AG09309 (cell line): ENCODE measurements at regions not wholly inside any gene's neighbourhood (a gene's known extent, or its start where the extent isn't known, plus 50 kb on each side); places are given as distances from the start of the nearest gene placed in this dataset.

Source experiments
- DNase-seq: peaks from one replicate; pipeline ENCODE4 v3.0.0-alpha.2; 2010; ENCODE audit warnings: low read depth
- H3K4me3 ChIP-seq: 2 replicates; pipeline ENCODE4 v1.5.1; 2011; ENCODE audit warnings: mild to moderate bottlenecking, low read depth, low read length, moderate library complexity; ENCODE audit not compliant: control insufficient read depth
- TF ChIP-seq, protein P1 (sequence below): IDR thresholded peaks from 2 replicates; pipeline ENCODE4 v1.5.1; 2011; ENCODE audit warnings: mild to moderate bottlenecking, low read depth, low read length, inconsistent platforms; ENCODE audit not compliant: insufficient read depth, control insufficient read depth; ENCODE audit errors: missing control alignments

DNA sequence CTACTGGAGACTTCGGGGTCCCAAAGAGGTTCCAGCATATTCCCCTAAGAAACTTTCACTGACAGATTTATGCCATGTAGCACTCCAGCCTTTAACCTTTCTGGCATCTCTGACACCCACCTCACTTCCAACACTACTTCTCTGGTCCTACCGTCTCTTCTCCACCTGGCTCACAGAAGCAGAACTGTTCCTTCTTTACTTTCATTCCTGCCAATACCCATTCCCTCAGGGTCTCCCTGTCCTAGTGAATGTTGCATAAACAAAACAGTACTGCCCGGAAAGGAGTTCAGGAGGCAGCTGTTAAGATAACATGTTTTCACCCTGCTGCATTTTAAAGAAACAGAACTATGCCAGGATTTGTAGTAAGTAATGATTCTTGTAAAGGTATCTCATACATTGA lies 136.0 kb upstream of the MIR17HG start:
- no peak overlapping the region for H3K4me3 ChIP-seq
- TF ChIP-seq, protein P1, sequence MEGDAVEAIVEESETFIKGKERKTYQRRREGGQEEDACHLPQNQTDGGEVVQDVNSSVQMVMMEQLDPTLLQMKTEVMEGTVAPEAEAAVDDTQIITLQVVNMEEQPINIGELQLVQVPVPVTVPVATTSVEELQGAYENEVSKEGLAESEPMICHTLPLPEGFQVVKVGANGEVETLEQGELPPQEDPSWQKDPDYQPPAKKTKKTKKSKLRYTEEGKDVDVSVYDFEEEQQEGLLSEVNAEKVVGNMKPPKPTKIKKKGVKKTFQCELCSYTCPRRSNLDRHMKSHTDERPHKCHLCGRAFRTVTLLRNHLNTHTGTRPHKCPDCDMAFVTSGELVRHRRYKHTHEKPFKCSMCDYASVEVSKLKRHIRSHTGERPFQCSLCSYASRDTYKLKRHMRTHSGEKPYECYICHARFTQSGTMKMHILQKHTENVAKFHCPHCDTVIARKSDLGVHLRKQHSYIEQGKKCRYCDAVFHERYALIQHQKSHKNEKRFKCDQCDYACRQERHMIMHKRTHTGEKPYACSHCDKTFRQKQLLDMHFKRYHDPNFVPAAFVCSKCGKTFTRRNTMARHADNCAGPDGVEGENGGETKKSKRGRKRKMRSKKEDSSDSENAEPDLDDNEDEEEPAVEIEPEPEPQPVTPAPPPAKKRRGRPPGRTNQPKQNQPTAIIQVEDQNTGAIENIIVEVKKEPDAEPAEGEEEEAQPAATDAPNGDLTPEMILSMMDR: no peak
- DNase-seq: no peak

DNA sequence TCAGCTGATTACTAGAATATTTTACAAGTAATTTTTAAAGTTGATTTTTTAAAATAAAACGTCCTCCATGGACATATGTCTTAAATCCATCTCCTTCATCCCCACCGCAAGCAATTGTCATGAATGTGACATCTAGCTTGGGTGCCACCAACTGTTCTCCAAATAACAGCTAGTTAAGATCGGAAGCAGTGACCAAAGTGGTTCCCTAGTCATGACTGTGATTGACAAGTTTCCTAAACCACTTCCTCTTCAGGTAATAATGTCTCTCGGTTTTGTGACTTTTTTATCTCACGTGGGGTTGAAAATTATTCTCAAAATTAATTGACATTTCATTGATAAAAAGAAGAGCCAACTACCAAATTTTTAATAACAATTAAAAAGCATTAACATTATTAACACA lies 135.3 kb upstream of the MIR17HG start:
- no peak for DNase-seq
- no peak overlapping the region for H3K4me3 ChIP-seq
- TF ChIP-seq, protein P1: no peak

DNA sequence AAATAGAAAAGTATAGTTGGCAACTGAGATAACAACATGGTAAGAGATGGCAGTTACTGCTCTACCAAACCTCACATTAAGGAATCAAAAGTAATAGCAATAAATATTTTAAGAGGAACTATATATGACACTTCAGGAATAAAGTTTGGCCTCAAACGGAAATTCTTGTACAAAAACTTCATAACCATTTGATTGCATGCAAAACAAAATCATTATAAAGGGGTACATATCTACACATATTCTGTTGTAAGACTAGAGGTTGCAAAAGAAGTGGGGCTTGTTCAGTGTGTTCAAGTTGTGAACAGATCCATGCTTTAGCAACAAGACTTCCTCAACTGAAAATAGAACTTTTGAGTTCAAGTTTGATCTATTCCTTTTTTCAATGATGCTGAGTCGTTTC lies 133.5 kb upstream of the MIR17HG start:
- TF ChIP-seq, protein P1: no peak
- DNase-seq: no peak
- no peak overlapping the region for H3K4me3 ChIP-seq

DNA sequence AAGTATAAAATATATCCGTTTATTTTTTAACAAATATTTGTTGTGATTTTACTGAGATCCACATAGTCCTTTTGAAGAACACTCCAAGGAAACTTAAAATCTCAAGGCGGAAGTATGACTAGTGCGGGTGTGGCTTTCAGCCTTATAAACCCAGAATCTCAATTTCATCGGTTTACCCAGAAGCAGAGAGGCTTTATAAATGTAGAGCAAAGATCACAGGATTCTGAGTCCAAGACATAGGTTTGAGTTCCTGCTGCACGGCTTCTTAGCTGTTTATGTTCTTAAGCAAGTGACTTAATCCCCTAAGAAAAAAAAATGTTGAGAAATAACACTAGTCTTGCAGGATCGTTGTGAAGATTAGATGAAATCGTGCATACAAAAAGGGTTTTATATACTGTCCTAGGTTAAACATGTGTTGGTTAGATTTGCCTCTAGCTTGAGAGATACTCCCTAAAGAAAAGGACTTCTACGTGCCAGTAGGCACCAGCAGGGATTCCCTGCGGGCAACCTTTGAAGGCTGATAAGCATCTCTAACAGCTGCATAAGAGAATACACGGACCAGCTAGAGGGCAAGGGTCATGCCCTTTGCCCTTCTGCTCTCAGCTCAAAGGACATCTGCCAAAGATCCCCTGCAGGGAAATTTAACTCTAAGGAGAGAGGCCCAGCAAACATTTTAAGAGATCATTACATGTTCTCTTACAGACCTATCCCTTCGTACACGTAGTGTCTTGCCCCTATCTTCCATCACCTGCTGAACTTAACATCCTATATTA lies 130.4 kb upstream of the MIR17HG start:
- TF ChIP-seq, protein P1: no peak
- H3K4me3 ChIP-seq: no peak overlapping the region
- DNase-seq: no peak

DNA sequence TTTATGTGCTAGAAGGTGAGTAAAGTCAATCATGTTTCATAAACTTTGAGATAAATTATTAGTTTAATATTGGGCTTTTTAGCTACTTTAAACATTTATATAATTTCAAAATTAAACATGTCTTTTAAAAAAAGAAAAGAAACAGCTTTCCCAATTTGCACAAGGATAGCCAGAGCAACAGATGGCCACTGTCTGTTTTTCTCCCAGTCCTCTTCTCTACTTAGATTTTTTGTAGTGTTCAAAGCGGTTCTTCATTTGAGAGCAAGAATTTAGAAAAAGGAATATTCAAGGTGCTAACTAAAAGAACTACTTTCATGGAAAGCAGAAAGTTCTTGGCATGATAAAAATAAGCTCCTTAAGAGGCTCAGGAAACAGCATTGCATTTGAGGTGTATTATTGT lies 128.3 kb upstream of the MIR17HG start:
- TF ChIP-seq, protein P1: no peak

DNA sequence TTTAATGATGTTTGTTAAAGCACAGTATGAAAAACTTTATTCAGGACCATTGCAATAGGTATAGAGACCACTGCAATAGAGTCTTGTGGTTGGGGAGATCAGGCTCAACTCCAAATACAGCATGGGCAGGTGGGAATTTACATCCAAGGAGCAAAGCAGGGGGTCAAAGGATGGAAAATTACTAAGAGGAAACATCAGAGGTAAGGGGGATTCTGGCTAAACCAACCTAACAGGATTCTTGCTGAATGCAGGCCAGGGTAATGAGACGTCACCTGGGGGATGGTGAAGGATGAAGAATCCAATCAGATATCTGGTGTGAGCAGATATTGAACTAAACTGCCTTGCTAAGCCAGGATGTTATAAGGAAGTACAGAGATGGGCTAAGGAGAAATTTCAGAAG lies 126.6 kb upstream of the MIR17HG start:
- no peak for DNase-seq
- TF ChIP-seq, protein P1: no peak
- no peak overlapping the region for H3K4me3 ChIP-seq

More for the DNA sequence above, 128.3 kb upstream of the MIR17HG start:
- H3K4me3 ChIP-seq: no peak overlapping the region
- no peak for DNase-seq

DNA sequence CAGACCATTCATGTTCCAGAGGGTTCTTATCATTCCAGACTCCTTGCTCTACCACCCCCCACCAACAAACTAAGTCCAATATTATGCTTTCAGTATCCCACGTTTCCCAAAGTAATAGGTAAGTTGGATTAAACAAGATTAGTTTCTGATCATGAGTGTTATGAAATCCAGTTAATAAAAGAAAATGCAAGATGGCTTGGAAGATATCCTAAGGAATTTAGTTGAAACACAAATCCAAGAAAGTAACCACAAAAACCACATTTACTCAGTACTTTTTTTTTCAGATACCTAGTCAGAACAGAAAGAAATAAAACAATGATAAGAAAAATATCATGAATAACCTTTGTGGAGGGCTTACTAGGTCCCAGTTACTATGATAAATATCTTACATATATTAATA lies 119.4 kb upstream of the MIR17HG start:
- DNase-seq: no peak
- no peak overlapping the region for H3K4me3 ChIP-seq
- TF ChIP-seq, protein P1: no peak
